Activated CD4-positive, CD25-positive, alpha-beta regulatory T cell treated with anti-CD3 and anti-CD28 coated beads, Interleukin-2, amount 50 U/mL, for 24 hours (primary cell): ENCODE measurements at regions not wholly inside any gene's neighbourhood (a gene's known extent, or its start where the extent isn't known, plus 50 kb on each side); places are given as distances from the start of the nearest gene placed in this dataset.

Experiments
- ATAC-seq, 2 donors: fragments of 150-1000 bp; cut with Tn5 transposase; one replicate each; pipeline ENCODE4 v1.10.0; 2021; ENCODE audit warnings: mild to moderate bottlenecking in 1 of 2, moderate library complexity in 1 of 2

DNA sequence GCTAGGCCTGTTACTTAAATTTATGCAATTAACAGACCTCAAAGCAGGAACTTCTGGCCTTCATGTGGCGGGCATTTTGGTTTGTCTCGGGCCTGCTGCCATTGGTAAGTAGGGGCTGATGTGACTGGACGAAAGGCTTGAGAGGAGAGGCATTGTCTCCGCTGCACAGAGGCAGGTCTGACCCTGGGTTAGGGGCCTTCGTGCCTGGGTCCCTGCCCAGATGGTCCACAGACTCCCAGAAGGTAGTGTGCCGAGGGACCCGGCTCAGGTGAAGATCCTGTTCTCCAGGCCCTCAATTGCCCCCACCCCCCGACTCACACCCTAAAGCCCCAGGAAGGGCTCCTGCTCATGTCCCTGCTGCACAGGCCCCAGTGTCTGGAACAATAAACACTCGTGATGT, 764.9 kb downstream of the TMEM182 start:
- ATAC-seq: no peak

DNA sequence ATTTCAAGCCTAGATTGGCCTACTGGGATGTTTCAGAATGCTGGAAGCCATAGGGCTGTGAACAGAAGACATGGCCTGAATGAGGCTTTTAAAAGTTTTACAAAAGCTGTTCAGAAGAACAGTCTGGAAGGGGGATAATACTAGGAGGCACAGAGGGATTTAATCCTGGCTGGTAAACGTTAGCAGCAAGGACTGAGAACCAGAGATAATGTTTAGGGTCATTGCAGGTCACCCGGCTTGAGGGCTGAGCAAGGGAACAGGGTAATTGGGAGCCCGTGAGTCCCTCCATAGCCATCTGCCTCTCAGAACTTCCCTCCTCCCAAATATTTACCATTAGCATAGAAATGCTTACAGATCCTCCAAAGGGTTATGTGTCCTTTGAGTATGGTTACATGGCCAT, 765.4 kb downstream of the TMEM182 start:
- ATAC-seq: no peak

DNA sequence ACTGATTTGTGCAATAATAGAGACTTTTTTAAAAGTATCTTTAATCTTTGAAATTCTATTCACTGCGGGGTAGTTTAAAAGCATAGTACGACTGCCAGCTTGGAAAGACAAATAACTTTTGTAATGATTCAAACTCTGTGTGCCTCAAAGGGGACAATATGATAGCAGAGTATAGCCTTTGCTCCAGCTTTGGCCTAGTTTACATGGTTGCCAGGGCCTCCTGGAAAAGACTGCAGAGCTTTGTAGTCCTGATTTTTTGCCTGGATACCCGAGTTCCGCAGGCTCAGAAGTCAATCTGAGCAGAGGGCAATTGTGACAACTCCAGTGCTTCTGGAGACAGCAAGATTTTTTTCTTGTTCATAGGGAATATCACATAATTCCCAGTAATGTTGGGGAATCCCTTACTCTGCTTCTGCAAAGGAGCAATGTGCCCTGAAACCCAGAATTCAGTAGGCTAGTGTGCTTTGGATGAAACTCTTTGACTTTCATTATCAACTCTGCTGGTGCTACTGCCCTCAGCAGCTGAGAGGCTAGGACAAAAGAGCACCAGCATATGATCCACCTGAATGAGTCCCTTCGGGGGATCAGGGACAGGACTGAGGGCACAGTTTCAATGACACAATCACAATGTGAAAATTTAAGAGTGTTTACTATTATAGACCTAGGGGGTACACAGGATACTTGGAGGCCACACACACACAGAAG, 768.1 kb downstream of the TMEM182 start:
- no peak for ATAC-seq

DNA sequence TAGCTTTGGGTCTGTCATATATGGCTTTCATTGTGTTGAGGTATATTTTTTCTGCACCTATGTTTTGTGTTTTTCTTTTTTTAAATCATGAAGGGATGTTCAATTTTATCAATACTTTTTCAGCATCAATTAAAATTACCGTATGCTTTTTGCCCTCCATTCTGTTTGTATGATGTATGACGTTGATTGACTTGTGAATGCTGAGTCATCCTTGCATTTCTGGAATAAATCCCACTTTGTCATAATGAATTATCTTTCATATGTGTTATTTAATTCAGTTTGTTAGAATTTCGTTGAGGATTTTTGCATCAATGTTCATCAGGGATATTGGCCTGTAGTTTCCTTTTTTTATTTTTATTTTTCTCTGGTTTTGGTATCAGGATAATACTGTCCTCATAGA, 790.9 kb downstream of the TMEM182 start:
- no peak for ATAC-seq

DNA sequence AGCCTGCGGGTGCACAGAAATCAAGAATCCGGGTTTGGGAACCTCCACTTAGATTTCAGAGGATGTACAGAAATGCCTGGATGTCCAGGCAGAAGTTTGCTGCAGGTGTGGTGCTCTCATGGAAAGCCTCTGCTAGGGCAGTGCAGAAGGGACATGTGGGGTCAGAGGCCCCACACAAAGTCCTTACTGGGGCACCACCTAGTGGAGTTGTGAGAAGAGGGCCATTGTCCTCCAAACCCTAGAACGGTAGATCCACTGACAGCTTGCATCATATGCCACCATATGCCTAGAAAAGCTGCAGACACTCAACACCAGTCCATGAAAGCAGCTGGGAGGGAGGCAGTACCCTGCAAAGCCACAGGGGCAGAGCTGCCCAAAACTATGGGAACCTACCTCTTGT, 833.0 kb downstream of the TMEM182 start:
- ATAC-seq: no peak

DNA sequence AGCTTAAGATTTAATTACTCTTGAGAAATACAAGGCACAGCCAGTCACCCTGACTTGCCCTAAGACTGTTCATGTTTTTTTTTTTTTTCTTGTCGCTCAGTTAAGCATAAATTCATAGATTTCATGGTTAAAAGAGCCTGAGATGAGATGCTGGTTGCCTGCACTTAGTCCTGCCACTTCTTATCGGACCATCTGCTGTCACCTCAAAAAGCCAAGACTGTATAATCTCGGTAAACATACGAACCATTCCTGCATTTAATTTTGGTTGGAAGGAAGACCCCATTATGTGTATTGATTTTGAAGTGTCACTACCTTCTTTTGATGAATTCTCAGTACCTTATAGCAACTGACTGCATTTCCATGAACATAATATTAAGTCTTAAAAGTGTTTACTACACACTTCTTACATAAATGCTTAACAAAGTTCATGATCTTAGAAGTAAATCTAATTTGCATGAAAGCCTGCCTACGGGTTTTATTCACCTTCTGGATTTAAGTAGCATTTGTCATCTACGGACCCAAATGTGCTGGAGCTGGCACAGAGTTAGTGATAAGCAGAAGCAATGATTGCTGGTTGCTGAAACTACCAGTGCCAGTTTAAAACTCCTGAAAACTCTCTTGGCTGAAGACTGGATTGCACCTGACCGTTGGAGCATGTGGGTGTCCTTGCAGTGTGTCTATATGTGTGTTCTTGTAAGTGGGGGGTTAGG, 843.4 kb downstream of the TMEM182 start:
- no peak for ATAC-seq

DNA sequence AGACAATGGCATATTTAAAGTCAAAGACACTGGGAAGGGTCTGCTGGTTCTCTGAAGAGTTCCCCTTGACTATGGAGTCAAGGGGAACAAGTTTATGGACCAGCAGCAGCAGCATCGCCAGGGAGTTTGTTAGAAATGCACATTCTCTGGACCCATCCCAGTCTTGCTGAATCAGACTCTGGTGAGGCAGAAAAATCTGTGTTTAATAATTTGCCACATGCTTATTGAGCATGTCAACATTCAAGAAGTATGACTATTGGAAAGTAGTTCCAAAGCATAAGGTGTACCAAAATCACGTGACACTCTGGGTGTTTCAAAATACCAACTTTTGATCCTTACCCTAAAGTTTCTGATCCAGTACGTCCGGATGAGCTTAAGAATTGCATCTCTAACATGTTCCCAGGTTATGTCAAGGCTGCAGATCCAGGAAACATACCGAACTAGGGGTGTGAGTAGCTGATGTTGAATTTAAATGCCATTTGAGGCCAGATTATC, 853.8 kb downstream of the TMEM182 start:
- no peak for ATAC-seq

DNA sequence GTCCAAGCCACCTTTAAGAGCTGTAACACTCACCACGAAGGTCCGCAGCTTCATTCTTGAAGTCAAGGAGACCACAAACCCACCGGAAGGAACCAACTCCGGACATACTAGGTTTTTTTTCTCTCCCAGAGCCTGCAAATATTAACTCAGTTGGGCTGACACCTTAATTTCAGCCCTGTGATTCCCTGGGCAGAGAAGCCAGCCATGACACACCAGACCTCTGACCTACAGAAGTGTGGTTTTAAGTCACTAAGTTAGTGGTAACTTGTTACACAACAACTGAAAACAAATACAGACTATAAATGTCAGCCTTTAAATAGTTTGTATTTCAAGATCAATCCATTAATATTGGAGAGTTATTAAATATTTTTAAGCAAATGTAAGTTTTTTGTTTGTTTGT, 855.1 kb downstream of the TMEM182 start:
- ATAC-seq: no peak

DNA sequence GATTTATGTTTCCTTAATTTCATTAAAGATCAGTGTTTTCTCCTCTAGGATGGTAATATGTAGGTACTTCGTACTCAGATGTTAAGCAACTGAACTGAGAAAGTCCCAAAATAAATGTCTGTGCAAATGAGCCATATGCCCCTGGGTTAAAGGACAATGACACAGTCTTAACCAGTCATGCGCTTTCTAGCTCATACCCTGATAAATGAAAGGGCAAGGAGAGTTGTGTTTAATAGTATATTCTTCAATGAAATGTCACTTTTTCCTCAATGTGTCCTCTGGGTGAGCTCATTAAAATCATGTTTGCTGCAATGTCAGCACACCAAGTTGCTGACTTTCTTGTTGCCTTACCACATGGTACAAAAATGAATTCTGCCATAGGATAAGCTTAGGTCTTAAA, 856.3 kb downstream of the TMEM182 start:
- ATAC-seq: no peak

DNA sequence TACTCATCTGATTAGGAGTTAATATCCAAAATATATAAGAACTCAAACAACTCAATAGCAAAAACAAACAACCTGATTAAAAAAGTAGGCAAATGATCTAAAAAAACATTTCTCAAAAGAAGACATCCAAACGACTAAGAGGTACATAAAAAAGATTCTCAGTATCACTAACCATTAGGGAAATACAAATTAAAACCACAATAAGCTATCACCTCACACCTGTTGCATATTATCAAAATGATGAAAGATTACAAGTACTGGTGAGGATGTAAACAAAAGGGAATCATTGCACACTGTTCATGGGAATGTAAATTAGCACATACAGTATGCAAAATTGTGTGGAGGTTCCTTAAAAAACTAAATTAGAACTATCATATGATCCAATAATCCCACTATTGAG, 865.5 kb downstream of the TMEM182 start:
- no peak for ATAC-seq

DNA sequence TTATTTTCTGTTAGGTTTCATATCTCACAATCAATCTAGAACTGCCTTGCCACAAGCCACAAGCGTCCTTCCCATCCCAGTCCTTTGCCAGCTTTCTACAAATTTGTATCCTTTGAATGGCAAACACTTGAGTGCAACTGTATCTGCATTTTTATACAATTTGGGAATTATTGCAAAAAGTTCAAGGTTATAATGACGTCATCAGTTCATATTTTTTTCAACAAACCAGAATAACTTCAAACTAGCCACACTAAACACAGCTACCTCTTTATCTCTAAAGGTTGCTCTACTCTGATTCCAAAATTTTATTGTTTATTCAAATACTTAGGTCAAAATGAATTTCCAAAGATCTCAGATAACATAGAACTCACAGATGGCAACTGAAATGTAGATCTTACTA, 877.1 kb downstream of the TMEM182 start:
- ATAC-seq: no peak

DNA sequence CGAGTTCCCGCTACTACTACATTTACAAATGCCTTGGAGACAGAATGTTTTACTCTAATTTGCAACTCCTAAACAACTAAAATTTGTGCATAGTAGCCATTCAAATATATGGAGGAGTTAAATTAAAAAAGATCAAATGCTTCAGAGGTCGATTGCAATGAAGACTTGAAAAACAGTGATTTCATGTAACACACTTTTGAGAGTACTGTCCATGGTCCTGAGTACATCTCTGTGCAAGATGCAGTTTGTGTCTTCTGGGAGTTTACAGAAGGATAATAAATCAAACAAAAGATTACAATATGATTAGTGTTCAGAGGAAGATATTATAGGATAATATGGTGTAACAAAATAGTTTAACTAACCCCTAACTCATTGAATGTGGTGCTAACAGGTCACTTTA, 894.7 kb downstream of the TMEM182 start:
- no peak for ATAC-seq

DNA sequence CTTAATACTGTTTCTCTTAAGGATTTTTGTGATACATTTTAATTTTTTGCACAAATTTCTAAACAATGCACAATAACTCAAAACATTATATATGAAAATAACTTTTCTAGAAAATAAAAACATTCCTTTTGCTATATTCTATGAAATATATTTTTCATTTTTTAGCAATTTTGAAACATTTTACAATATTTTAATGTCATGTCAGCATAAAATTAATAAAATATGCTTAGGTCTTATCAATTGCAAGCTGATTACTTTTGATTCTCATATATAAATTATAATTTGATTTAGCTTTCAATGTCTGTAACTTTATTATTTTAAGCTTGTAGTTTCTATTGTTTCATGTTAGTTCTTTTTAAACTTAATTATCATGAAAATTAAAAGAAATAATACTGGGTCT, 898.7 kb downstream of the TMEM182 start:
- no peak for ATAC-seq

DNA sequence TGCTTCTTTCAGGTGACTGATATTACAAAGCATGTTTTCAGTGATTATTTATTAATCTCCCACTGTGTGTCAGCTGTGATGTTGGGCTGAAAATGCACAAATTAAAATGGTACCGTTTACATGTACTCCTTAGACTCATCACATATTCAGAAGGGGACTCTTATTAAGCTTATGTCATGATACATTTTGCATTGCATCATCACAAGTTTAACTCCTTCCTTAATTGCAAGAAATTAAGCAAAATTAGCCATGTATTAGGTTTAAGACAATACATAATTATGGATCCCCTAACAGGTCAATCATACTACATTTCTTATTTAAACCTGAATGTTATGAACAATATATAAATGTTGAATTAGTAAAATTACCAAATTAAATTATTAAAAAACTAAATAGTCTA, 899.1 kb downstream of the TMEM182 start:
- ATAC-seq: no peak

DNA sequence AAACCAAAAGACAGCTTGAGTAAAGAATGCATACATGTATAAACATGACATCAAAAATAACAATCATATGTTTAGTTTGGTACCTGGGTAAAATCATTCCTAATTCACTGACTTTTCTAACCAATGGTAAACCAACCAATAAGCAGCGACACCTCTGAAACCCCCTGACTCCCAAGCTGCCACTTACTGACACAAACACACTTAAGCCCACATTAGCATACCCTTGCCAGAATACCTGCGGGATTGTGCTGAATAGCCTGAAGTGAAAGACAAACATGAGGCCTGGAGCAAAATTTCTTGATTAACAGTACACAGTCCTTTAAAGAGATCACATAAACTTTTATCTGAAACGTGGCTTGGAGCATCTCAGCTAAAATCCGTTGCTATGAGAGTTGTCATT, 902.9 kb downstream of the TMEM182 start:
- no peak for ATAC-seq

DNA sequence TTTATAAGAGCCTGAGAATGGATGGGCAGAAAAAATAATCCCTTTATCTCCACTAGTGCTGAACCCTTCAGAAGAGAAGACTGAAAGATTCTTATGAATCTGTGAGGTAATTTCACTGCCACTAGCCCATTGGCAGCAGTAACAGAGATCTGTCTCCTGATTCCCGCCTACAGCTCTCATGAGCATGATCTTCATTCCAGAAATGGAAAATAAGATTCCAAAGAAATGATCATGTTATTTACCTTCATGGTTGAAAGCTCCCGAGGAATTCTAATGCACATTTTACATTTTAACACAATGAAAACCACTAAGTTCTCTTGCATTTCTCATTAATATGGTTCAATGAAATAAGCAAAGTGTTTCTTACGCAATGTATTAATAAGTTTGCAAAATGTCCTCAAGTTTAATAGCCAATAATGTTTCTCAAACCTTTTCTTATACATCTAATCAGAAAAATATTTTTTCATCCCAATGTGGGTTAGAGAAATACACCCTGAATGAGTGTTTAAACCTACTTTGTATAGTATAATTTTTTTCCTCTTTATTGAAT, 905.6 kb downstream of the TMEM182 start:
- no peak for ATAC-seq

DNA sequence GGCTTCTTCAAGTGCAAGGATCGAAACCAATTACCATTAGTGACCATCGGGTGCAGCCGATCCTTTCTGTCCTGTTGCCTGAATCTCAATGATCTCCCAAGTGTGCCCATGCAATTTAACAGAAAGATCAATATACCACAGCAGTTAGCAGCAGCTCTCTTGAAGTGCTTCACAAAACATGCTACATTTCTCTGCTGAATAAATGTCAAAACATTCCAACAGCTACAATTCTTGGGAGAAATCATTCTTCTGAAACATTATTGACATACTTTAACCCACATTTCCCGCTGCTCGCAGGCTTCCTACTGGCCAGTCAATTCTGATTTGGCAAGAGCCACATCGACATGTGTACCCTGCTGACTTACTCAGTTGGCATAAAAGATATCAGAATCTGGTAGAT, 907.7 kb downstream of the TMEM182 start:
- ATAC-seq: no peak
